SK-N-SH treated with all-trans-retinoic acid at 6 μM for 48 hours (cell line): ENCODE measurements at regions not wholly inside any gene's neighbourhood (a gene's known extent, or its start where the extent isn't known, plus 50 kb on each side); places are given as distances from the start of the nearest gene placed in this dataset.

ENCODE experiments used
- ATAC-seq: fragments of 200-7000 bp; cut with Tn5 transposase; 3 replicates; pipeline ENCODE4 v1.9.1; 2020; ENCODE audit warnings: mild to moderate bottlenecking, moderate library complexity
- CREB5 ChIP-seq: fragments of 250-450 bp; sonication (Bioruptor Pico); IDR thresholded peaks from 2 replicates; pipeline ENCODE4 v1.5.1; 2020; ENCODE audit warnings: low read depth, mild to moderate bottlenecking, moderate library complexity
- CSDC2 ChIP-seq: fragments of 250-450 bp; sonication (Bioruptor Pico); IDR thresholded peaks from 2 replicates; pipeline ENCODE4 v1.5.0; 2020; ENCODE audit warnings: mild to moderate bottlenecking, moderate library complexity
- CSRNP3 ChIP-seq: fragments of 250-450 bp; sonication (Bioruptor Pico); IDR thresholded peaks from 2 replicates; pipeline ENCODE4 v1.5.1; 2021; ENCODE audit warnings: mild to moderate bottlenecking, moderate library complexity
- ESRRG ChIP-seq: fragments of 250-450 bp; sonication (Bioruptor Pico); IDR thresholded peaks from 2 replicates; pipeline ENCODE4 v1.6.1; 2021; ENCODE audit warnings: mild to moderate bottlenecking
- GLIS3 ChIP-seq: fragments of 250-450 bp; sonication (Bioruptor Pico); IDR thresholded peaks from 2 replicates; pipeline ENCODE4 v1.5.0; 2020; ENCODE audit warnings: mild to moderate bottlenecking, moderate library complexity
- ISL1 ChIP-seq: fragments of 250-450 bp; sonication (Bioruptor Pico); IDR thresholded peaks from 2 replicates; pipeline ENCODE4 v2.1.2; 2022; ENCODE audit warnings: mild to moderate bottlenecking, moderate library complexity
- OSR1 ChIP-seq: fragments of 250-450 bp; sonication (Bioruptor Pico); IDR thresholded peaks from 2 replicates; pipeline ENCODE4 v1.8.0; 2022; ENCODE audit warnings: moderate library complexity, mild to moderate bottlenecking, inconsistent platforms
- PATZ1 ChIP-seq: fragments of 250-450 bp; sonication (Bioruptor Pico); IDR thresholded peaks from 2 replicates; pipeline ENCODE4 v1.8.0; 2020; ENCODE audit warnings: mild to moderate bottlenecking, moderate library complexity, borderline replicate concordance
- POU6F1 ChIP-seq: fragments of 250-450 bp; sonication (Bioruptor Pico); IDR thresholded peaks from 2 replicates; pipeline ENCODE4 v1.8.0; 2021; ENCODE audit warnings: low read depth, mild to moderate bottlenecking, moderate library complexity, borderline replicate concordance
- PPARA ChIP-seq: fragments of 250-450 bp; sonication (Bioruptor Pico); IDR thresholded peaks from 2 replicates; pipeline ENCODE4 v1.5.0; 2020; ENCODE audit warnings: mild to moderate bottlenecking, borderline replicate concordance
- RARB ChIP-seq: fragments of 250-450 bp; sonication (Bioruptor Pico); IDR thresholded peaks from 2 replicates; pipeline ENCODE4 v1.8.0; 2021; ENCODE audit warnings: mild to moderate bottlenecking, moderate library complexity
- TCF4 ChIP-seq: fragments of 250-450 bp; sonication (Bioruptor Pico); IDR thresholded peaks from 2 replicates; pipeline ENCODE4 v1.8.0; 2021; ENCODE audit warnings: mild to moderate bottlenecking, moderate library complexity, borderline replicate concordance
- TOX ChIP-seq: fragments of 250-450 bp; sonication (Bioruptor Pico); IDR thresholded peaks from 2 replicates; pipeline ENCODE4 v1.8.0; 2021; ENCODE audit warnings: mild to moderate bottlenecking, moderate library complexity, borderline replicate concordance
- TSHZ2 ChIP-seq: fragments of 250-450 bp; sonication (Bioruptor Pico); IDR thresholded peaks from 2 replicates; pipeline ENCODE4 v1.5.0; 2020; ENCODE audit warnings: mild to moderate bottlenecking, moderate library complexity
- ZC3H10 ChIP-seq: fragments of 250-450 bp; sonication (Bioruptor Pico); IDR thresholded peaks from 2 replicates; pipeline ENCODE4 v1.5.1; 2021; ENCODE audit warnings: mild to moderate bottlenecking, moderate library complexity
- ZFP3 ChIP-seq: fragments of 250-450 bp; sonication (Bioruptor Pico); IDR thresholded peaks from 2 replicates; pipeline ENCODE4 v1.5.0; 2020; ENCODE audit warnings: mild to moderate bottlenecking, moderate library complexity
- ZFP30 ChIP-seq: fragments of 450-650 bp; formaldehyde crosslinking; IDR thresholded peaks from 2 replicates; pipeline ENCODE4 v1.5.0; 2022; ENCODE audit warnings: mild to moderate bottlenecking, moderate library complexity
- ZNF565 ChIP-seq: fragments of 450-650 bp; formaldehyde crosslinking; conservative IDR thresholded peaks from 2 replicates; pipeline ENCODE4 v1.5.0; 2020; ENCODE audit warnings: low read depth, mild to moderate bottlenecking, moderate library complexity
- ZNF70 ChIP-seq: fragments of 450-650 bp; formaldehyde crosslinking; IDR thresholded peaks from 2 replicates; pipeline ENCODE4 v1.5.0; 2020; ENCODE audit warnings: mild to moderate bottlenecking, moderate library complexity
- ZNF8 ChIP-seq: fragments of 450-650 bp; formaldehyde crosslinking; IDR thresholded peaks from 2 replicates; pipeline ENCODE4 v1.5.0; 2020; ENCODE audit warnings: mild to moderate bottlenecking, moderate library complexity

GRCh38 chr1:114278911-114279310 is 125.2 kb upstream of the SYT6 start (continued):
- TF ChIP-seq CSRNP3 (CRISPR knock-in tag) (no peak), TOX (CRISPR knock-in tag) (no peak)

GRCh38 chr1:114278430-114278829 is 124.8 kb upstream of the SYT6 start:
- no peak for ATAC-seq
- TF ChIP-seq CSRNP3 (CRISPR knock-in tag), result no peak
- TF ChIP-seq POU6F1 (CRISPR knock-in tag), result no peak
- no peak for TF ChIP-seq PATZ1 (CRISPR knock-in tag)
- no peak for TF ChIP-seq TCF4 (CRISPR knock-in tag)
- no peak for TF ChIP-seq ZNF565 (CRISPR knock-in tag)
- TF ChIP-seq GLIS3, result no peak
- no peak for TF ChIP-seq RARB (CRISPR knock-in tag)
- TF ChIP-seq CREB5, result no peak
- TF ChIP-seq ZNF70 (CRISPR knock-in tag), result no peak
- TF ChIP-seq ESRRG (CRISPR knock-in tag), result no peak
- TF ChIP-seq TSHZ2 (CRISPR knock-in tag), result no peak
- no peak for TF ChIP-seq ISL1 (CRISPR knock-in tag)

GRCh38 chr1:114274621-114275317 is 121.1 kb upstream of the SYT6 start:
- ATAC-seq, result no peak
- TF ChIP-seq PPARA (no peak), ZNF70 (CRISPR knock-in tag) (no peak), ZFP30 (CRISPR knock-in tag) (no peak), ISL1 (CRISPR knock-in tag) (no peak), ZFP3 (CRISPR knock-in tag) (no peak), POU6F1 (CRISPR knock-in tag) (no peak), ZNF8 (no peak), TOX (CRISPR knock-in tag) (no peak), OSR1 (CRISPR knock-in tag) (no peak), TSHZ2 (CRISPR knock-in tag) (no peak), ZC3H10 (CRISPR knock-in tag) (no peak), CSDC2 (CRISPR knock-in tag) (no peak)
